ENCODE measurements at regions not wholly inside any gene's neighbourhood (a gene's known extent, or its start where the extent isn't known, plus 50 kb on each side); places are given as distances from the start of the nearest gene placed in this dataset.

DNA sequence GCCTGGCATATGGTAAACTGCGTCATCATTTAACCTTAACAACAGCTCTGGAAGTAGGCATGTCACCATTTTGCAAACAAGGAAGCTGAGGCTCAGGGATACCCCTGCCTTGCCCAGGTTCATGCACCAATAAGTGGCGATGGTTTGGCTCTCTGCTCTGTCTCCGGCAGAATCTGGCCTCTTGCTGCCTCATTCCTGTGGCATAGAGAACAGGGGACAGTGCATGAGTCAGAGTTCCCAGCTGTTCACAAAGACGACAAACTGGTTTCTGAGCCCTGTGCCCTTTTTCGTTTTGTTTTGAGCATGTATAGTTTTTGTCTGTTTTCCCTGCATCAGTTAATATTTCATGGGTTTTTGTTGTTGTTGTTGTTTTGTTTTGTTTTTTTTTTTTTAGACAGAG is 236.8 kb downstream of the OPA1 start:
- DNase-seq: no peak

DNA sequence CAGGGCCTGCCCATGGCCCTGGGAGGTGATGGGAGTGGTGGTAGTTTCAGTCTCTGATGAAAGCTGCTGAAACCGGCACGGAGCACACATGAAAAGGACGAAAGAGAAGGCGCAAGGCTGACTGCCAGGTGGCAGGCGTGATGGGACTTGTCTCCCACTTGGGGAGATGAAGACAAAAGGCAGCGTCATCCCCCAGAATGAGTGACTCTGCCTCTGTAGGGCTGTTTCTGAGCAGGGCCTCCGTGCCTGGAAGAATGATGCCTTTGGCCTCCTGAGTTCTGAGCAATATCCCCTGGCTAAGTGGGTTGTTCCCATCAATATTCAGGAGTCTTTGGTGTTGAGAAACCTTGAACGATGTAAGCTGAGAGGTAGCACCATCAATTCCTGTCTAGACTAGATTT is 237.8 kb downstream of the OPA1 start:
- DNase-seq: peak; percentile 37 to 38

- no peak for DNase-seq
These were observed 238.8 kb downstream of the OPA1 start for GRCh38 chr3:193831495-193832455.

DNA sequence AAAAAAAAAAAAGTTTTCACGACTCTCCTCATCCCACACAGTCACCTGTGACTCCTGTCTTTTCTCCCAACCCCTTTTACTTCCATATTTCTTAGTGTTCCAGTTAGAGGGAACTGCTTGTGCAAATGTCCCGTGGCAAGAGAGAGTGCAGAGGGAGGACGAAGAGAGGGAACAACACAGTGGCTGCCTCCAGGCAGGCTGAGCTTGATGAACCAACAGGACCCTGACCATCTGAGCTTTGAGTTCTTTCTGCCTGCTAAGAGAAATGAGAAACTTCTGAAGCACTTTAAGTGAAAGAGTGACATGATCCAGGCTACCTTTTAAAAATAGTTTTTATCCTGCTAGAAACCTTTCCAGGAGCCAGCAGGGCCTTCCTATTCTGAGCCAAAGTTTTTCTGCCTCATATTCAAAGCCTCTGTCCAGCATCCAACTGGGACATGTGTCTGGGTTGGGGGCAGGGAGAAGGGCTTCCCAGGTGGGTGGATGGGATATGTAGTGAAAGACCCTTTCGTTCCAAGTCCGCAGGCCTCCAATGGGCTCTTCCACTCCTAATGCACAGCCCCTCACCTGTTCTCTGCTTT is 239.9 kb downstream of the OPA1 start:
- no peak for DNase-seq

GRCh38 chr3:193833592-193833991 is 240.6 kb downstream of the OPA1 start:
- no peak for DNase-seq

- no peak for DNase-seq
These were observed 242.4 kb downstream of the OPA1 start for GRCh38 chr3:193835414-193835813.

- DNase-seq: no peak
These were observed 243.5 kb downstream of the OPA1 start for GRCh38 chr3:193836511-193836910.

DNA sequence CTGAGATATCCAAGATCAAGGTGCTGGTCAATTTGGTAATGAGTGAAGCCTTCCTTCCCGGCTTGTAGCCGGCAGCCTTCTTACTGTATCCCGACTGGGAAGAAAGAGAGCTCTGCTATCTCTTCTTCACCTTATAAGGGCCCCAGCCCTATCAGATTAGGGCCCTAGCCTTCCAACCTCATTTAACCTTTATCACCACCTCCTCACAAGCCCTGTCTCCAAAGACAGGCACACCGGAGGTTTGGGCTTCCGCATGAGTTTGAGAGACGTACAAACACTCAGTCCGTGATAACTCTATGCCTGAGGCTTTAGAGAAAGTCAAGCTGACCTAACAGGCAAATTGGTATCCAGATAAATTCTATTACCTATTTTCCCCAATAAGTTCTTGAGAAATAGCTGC is 243.9 kb downstream of the OPA1 start:
- DNase-seq: no peak

DNA sequence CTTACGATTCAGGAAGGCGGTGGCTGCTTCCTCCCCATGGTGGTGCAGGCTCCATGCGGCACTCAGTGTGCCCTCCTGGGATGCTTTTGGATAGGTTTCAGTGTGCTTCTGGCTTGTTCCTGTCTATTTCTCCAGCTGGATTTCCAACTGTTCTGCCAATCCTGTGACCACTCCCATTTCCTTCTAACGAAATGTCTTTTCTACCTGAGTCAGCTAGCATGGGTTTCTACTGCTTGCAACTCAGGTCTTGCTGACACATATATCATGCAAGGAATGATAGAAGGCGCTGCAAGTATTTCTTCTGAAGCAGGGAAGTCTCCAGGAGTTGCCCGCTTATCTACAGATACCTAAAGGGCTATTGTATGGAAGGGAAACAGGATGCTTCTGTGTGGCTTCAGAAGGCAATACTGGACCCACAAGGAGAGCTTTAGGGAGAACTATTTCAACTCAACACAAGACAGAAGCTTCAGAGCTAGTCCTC is 244.4 kb downstream of the OPA1 start:
- no peak for DNase-seq

DNA sequence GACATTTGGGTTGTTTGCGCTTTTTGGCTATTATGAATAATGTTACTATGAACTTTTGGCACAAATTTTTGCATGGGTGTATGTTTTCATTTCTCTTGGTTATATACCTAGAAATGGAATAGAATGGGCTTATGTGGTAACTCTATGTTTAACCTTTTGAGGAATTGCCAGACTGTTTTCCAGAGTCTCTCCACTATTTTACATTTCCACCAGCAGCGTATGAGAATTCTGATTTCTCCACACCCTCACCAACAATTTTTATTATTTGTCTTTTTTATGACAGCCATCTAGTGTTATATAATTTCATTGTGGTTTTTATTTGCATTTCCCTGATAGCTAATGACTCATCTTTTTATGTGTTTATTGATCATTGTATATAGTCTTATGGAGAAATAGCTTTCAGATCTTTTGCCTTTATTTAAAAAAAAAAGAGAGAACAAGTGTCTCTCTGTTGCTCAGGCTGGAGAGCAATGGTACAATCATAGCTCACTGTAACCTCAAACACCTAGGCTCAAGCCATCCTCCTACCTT is 247.2 kb downstream of the OPA1 start:
- no peak for DNase-seq

GRCh38 chr3:193841581-193841980 is 248.6 kb downstream of the OPA1 start:
- DNase-seq: no peak

DNA sequence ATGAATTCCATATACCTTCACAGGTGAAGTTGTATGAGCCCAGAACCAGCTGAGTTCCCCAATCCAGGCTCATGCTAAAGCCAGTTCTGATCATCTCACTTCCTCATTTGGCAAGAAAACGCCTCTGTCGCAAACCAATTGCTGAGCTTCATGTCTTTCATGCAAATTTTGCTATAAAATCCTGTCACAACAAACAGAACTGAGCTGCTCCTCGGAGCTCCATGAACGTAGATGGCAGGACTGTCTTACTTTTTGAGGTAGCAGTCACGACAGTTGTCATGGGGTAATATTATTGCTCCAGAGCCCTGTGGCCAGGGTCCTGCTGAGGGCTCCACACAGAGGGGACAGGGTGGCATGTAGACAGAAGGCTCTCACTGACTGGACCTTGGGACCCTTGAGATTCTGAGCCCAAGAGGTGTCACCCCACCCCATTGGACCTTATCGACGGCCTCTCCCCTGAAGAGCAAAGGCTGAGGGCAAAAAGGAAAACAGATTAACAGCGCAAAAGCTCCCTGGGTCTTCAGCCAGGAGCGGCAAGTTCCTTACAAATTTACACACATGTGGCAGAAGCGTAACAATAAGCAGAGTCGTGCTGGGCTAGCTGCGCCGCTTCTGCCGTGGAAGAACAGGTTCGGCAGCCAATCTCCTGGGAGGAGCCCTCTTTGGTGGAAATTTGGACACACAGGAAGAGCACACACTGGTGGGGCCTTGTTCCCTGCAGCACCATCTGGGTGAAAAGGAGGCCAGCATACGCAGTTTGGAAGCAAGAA is 249.2 kb downstream of the OPA1 start:
- no peak for DNase-seq

GRCh38 chr3:193842832-193843473 is 249.9 kb downstream of the OPA1 start:
- DNase-seq: no peak

DNA sequence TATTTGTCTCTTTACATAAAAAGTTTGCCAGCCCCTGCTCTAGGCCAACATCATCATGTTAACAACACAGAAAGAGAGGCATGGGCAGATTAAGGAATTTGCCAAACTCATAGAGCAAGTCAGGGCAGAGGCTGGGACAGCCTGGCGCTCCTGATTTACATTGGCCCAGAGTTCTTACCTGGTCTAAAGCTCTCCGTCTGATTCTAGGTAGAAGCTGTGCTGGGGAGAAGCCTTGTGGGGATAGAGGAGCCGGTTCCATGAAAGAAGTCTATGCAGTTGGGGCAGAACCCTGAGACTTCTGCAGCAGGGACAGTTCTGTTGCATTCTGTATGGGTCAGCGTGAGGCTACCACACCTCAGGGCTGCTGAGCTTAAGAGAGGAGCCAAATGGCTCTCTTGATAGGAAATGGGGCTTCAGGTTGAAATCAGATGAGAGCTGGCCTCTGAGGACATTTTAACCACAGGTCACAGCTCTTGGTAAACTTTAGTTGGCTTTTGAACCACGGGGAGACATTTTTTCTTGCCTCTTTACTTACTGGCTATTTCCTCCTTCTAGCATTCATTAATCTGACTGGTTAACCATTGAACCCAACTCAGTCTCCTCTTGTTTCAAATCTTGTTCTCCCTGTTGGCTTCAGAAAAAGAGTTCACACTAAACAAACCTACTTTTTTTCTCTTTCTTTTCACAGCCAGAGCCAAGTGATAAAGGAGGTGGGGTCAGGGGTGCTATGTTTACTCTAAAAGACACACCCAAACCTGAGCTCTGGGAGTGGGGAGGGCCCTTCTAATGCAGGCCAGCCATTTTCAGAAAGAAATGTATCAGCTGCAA is 250.7 kb downstream of the OPA1 start:
- no peak for DNase-seq

- no peak for DNase-seq
These were observed 251.5 kb downstream of the OPA1 start for GRCh38 chr3:193844472-193844871.

DNA sequence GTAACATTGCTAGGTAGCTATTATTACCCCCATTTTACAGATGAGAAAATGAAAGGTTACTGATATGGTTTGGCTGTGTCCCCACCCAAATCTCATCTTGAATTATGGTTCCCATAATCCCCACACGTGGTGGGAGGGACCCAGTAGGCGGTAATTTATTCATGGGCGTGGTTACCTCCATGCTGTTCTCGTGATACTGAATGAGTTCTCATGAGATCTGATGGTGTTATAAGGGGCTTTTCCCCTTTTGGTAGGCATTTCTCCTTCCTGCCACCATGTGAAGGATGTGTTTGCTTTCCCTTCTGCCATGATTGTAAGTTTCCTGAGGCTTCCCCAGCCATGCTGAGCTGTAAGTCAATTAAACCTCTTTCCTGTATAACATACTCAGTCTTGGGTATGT is 252.1 kb downstream of the OPA1 start:
- DNase-seq: no peak

DNA sequence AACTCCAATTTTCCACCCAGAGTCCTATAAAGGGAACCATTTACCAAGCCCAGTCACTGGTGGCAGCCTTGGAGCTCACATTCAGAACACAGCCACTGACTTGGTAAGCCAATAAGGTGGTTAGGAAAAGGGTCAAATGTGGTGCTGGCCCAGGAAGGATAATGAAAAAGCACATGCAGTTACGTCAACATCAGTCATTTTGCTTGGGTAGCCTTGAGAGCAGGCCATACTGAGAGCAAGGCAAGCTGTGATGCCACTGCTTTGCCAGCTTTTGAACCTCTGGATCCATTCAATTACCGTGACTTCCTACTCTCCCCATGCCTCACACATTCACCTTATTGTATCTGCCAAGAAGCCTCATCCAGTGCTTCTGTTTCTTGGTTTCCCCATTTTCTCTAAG is 253.6 kb downstream of the OPA1 start:
- no peak for DNase-seq

GRCh38 chr3:193847402-193847801 is 254.4 kb downstream of the OPA1 start:
- no peak for DNase-seq

- no peak for DNase-seq
These were observed 255.5 kb downstream of the OPA1 start for GRCh38 chr3:193848547-193848946.

DNA sequence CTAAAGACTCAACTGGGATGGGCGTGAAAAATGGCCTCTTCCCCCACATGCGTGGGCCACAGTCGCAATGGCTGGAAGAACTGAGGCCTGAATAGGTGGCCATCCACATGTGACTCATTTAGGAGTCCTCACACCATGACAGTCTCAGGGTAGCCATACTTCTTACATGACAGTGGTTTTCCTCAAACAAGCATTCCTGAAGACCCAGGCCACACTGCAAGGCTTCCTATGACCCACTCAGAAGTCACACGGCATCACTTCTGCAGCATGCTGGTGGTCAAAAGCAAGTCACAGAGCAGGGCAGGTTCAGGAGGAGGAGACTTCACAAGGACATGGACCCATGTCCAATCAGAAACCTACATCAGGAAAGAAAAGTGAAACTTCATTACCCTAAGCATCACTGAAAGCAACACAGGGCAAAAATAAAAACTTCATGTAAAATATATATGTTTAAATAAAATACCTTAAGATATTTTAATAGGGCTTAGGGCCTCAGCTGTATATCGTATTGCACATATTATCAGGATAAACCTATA is 257.1 kb downstream of the OPA1 start:
- no peak for DNase-seq

- no peak for DNase-seq
These were observed 258.4 kb downstream of the OPA1 start for GRCh38 chr3:193851428-193851847.
